H1 (cell line): ENCODE measurements at regions not wholly inside any gene's neighbourhood (a gene's known extent, or its start where the extent isn't known, plus 50 kb on each side); places are given as distances from the start of the nearest gene placed in this dataset.

ENCODE experiments used
- CTBP2 ChIP-seq: IDR thresholded peaks from 2 replicates; pipeline ENCODE4 v1.7.0; 2011; ENCODE audit warnings: borderline replicate concordance, mild to moderate bottlenecking, moderate library complexity, mixed read lengths, low read length; ENCODE audit not compliant: insufficient read depth, insufficient read length
- FOSL1 ChIP-seq: IDR thresholded peaks from 2 replicates; pipeline ENCODE4 v1.6.1; 2011; ENCODE audit warnings: mild to moderate bottlenecking, low read depth, low read length, moderate library complexity; ENCODE audit not compliant: insufficient read depth
- HDAC6 ChIP-seq: IDR thresholded peaks from one replicate; pipeline ENCODE4 v1.7.1; 2012; ENCODE audit warnings: low read depth, mild to moderate bottlenecking, inconsistent platforms, low read length, moderate library complexity
- SIRT6 ChIP-seq: IDR thresholded peaks from one replicate; pipeline ENCODE4 v1.7.1; 2012; ENCODE audit warnings: low read length, inconsistent platforms
- TF ChIP-seq, protein P1 (sequence below): fragments of 300-600 bp; sonication (generic); IDR thresholded peaks from 2 replicates; pipeline ENCODE4 v1.7.1; 2012; ENCODE audit warnings: low read length, moderate library complexity, mild to moderate bottlenecking, inconsistent platforms; ENCODE audit not compliant: insufficient replicate concordance

DNA sequence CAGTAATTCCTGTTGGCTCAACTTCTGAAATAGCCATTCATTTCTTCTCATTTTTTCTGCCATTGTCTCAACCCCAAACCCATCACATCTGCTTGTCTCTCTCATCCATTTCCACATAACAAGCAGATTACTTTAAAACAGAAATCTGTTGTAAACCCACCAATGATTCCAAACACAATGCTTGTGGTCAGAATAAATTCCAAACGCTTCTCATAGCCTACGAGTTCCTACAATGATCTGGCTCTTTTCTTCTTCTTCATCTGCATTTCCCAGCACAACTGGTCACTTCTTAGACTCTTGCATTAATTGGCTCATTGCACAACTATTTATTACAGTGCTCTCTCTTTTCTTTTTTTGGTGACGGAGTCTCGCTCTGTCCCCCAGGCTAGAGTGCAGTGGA, 364.1 kb downstream of the GATA3 start (continued):
- TF ChIP-seq, protein P1, sequence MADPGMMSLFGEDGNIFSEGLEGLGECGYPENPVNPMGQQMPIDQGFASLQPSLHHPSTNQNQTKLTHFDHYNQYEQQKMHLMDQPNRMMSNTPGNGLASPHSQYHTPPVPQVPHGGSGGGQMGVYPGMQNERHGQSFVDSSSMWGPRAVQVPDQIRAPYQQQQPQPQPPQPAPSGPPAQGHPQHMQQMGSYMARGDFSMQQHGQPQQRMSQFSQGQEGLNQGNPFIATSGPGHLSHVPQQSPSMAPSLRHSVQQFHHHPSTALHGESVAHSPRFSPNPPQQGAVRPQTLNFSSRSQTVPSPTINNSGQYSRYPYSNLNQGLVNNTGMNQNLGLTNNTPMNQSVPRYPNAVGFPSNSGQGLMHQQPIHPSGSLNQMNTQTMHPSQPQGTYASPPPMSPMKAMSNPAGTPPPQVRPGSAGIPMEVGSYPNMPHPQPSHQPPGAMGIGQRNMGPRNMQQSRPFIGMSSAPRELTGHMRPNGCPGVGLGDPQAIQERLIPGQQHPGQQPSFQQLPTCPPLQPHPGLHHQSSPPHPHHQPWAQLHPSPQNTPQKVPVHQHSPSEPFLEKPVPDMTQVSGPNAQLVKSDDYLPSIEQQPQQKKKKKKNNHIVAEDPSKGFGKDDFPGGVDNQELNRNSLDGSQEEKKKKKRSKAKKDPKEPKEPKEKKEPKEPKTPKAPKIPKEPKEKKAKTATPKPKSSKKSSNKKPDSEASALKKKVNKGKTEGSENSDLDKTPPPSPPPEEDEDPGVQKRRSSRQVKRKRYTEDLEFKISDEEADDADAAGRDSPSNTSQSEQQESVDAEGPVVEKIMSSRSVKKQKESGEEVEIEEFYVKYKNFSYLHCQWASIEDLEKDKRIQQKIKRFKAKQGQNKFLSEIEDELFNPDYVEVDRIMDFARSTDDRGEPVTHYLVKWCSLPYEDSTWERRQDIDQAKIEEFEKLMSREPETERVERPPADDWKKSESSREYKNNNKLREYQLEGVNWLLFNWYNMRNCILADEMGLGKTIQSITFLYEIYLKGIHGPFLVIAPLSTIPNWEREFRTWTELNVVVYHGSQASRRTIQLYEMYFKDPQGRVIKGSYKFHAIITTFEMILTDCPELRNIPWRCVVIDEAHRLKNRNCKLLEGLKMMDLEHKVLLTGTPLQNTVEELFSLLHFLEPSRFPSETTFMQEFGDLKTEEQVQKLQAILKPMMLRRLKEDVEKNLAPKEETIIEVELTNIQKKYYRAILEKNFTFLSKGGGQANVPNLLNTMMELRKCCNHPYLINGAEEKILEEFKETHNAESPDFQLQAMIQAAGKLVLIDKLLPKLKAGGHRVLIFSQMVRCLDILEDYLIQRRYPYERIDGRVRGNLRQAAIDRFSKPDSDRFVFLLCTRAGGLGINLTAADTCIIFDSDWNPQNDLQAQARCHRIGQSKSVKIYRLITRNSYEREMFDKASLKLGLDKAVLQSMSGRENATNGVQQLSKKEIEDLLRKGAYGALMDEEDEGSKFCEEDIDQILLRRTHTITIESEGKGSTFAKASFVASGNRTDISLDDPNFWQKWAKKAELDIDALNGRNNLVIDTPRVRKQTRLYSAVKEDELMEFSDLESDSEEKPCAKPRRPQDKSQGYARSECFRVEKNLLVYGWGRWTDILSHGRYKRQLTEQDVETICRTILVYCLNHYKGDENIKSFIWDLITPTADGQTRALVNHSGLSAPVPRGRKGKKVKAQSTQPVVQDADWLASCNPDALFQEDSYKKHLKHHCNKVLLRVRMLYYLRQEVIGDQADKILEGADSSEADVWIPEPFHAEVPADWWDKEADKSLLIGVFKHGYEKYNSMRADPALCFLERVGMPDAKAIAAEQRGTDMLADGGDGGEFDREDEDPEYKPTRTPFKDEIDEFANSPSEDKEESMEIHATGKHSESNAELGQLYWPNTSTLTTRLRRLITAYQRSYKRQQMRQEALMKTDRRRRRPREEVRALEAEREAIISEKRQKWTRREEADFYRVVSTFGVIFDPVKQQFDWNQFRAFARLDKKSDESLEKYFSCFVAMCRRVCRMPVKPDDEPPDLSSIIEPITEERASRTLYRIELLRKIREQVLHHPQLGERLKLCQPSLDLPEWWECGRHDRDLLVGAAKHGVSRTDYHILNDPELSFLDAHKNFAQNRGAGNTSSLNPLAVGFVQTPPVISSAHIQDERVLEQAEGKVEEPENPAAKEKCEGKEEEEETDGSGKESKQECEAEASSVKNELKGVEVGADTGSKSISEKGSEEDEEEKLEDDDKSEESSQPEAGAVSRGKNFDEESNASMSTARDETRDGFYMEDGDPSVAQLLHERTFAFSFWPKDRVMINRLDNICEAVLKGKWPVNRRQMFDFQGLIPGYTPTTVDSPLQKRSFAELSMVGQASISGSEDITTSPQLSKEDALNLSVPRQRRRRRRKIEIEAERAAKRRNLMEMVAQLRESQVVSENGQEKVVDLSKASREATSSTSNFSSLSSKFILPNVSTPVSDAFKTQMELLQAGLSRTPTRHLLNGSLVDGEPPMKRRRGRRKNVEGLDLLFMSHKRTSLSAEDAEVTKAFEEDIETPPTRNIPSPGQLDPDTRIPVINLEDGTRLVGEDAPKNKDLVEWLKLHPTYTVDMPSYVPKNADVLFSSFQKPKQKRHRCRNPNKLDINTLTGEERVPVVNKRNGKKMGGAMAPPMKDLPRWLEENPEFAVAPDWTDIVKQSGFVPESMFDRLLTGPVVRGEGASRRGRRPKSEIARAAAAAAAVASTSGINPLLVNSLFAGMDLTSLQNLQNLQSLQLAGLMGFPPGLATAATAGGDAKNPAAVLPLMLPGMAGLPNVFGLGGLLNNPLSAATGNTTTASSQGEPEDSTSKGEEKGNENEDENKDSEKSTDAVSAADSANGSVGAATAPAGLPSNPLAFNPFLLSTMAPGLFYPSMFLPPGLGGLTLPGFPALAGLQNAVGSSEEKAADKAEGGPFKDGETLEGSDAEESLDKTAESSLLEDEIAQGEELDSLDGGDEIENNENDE, result no peak
- TF ChIP-seq FOSL1, result no peak
- no peak for TF ChIP-seq CTBP2
- TF ChIP-seq HDAC6, result no peak
- TF ChIP-seq SIRT6, result no peak
